ENCODE measurements at regions not wholly inside any gene's neighbourhood (a gene's known extent, or its start where the extent isn't known, plus 50 kb on each side); places are given as distances from the start of the nearest gene placed in this dataset.

DNA sequence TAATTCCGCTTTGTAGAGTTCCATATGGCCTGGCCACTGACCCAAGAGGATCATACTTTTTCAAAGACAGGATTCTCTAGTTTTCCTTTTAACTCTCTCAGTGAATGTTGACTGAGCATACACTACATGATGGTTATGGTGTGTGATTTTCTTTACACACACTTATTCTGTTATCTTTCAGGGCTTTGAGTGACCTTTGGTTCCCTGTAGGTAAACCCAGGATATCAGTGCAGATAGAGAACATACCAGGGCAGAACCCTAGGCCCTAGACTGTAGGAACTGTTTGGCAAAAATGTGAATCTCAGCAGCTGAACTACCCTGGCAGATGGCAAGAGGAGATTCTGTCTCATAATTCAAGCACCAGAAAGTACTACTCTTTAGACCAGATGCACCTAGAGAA, 159.6 kb downstream of the KCNA5 start:
- Histone ChIP-seq H3K9ac (ENCODE audit: low read depth in 1 of 2, low read length in 2 of 2) (no peak overlapping the region), H3K4me1 (ENCODE audit: control insufficient read depth in 1 of 2, insufficient read depth in 2 of 2, low read length in 2 of 2) (peaks cover 0 to 6% of the 10 kb centered on the region in 2 donors), H3K9me3 (ENCODE audit: control insufficient read depth in 1 of 2, low read length in 2 of 2) (no peaks in the 10 kb centered on the region), H3K36me3 (ENCODE audit: control insufficient read depth in 1 of 2, insufficient read depth in 2 of 2, low read length in 2 of 2) (no peaks in the 10 kb centered on the region), H3K4me3 (ENCODE audit: low read depth in 1 of 2, low read length in 2 of 2) (no peak overlapping the region), H3K27ac (ENCODE audit: low read depth, low read length) (no peak overlapping the region), H3K27me3 (ENCODE audit: control insufficient read depth in 1 of 2, insufficient read depth in 2 of 2, low read length in 2 of 2) (peaks cover 0 to 3% of the 10 kb centered on the region in 2 donors)

DNA sequence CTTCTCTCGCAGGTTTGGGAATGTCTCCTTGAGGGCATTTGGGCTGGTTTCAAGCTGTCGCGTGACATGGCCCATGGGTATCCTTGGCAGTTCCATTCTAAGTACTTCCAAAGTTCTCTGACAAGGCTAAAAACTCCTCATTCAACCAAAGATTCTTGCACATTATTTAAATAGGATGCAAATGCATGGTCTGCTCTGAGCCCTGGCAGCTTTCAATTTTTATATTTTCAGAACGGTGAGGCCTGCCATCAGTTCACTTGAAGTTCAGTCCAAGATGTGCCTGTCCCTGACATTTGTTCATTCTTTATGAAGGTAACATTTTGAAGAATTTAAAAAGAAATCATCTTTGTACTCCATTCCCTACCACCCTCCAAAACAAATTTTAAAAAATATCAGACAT, 160.0 kb downstream of the KCNA5 start:
- Histone ChIP-seq H3K36me3 (ENCODE audit: control insufficient read depth in 1 of 2, insufficient read depth in 2 of 2, low read length in 2 of 2) (no peaks in the 10 kb centered on the region), H3K4me1 (ENCODE audit: control insufficient read depth in 1 of 2, insufficient read depth in 2 of 2, low read length in 2 of 2) (peaks cover 0 to 6% of the 10 kb centered on the region in 2 donors), H3K9me3 (ENCODE audit: control insufficient read depth in 1 of 2, low read length in 2 of 2) (no peaks in the 10 kb centered on the region), H3K27ac (ENCODE audit: low read depth, low read length) (no peak overlapping the region), H3K4me3 (ENCODE audit: low read depth in 1 of 2, low read length in 2 of 2) (no peak overlapping the region), H3K27me3 (ENCODE audit: control insufficient read depth in 1 of 2, insufficient read depth in 2 of 2, low read length in 2 of 2) (peaks cover 0 to 3% of the 10 kb centered on the region in 2 donors), H3K9ac (ENCODE audit: low read depth in 1 of 2, low read length in 2 of 2) (no peak overlapping the region)

DNA sequence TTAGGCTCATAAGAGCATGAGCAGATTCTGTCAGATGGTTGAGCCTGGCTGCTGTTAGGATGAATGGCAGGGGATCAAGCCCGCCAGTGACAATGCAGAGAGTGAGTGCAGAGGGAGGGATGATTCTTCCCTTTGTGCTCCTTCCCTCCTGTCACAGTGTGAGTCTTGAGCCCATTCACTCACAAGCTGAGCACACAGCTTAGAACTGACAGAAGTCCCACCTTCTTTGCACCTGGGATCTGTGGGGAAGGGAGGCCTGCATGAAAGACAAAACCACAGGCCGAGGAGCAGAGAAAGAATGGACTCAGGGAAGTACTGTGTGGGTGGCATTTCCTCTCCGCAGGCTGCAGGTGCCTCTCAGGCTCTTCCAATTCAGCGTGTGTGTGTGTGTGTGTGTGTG, 160.6 kb downstream of the KCNA5 start:
- H3K27ac ChIP-seq (ENCODE audit: low read depth, low read length) = no peak overlapping the region
- no peak overlapping the region for H3K9ac ChIP-seq (ENCODE audit: low read depth in 1 of 2, low read length in 2 of 2)
- no peaks in the 10 kb centered on the region for H3K9me3 ChIP-seq (ENCODE audit: control insufficient read depth in 1 of 2, low read length in 2 of 2)
- H3K4me1 ChIP-seq (ENCODE audit: control insufficient read depth in 1 of 2, insufficient read depth in 2 of 2, low read length in 2 of 2) = peaks cover 0 to 6% of the 10 kb centered on the region in 2 donors
- H3K4me3 ChIP-seq (ENCODE audit: low read depth in 1 of 2, low read length in 2 of 2) = no peak overlapping the region
- no peaks in the 10 kb centered on the region for H3K36me3 ChIP-seq (ENCODE audit: control insufficient read depth in 1 of 2, insufficient read depth in 2 of 2, low read length in 2 of 2)
- H3K27me3 ChIP-seq (ENCODE audit: control insufficient read depth in 1 of 2, insufficient read depth in 2 of 2, low read length in 2 of 2) = peaks cover 0 to 3% of the 10 kb centered on the region in 2 donors

DNA sequence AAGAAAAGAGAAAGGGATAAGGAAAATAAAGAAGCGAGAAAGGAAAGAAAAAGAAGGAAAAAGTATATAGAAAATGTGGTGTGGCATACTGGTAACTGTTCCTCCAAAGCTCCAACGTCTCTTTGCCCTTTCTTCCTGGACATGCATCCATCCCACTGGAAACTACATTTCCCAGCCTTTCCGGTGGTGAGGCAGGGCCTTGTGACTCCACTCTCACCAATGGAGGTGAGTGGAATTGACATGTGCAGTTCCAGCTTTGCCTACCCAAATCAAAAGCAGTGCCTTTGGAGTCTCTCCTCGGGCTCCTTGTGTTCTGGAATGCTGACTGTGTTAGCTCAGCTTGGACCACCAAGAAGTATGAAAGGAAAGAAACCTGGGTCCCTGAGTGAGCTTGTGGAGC, 161.2 kb downstream of the KCNA5 start:
- no peak overlapping the region for H3K9ac ChIP-seq (ENCODE audit: low read depth in 1 of 2, low read length in 2 of 2)
- H3K4me3 ChIP-seq (ENCODE audit: low read depth in 1 of 2, low read length in 2 of 2) = no peak overlapping the region
- H3K9me3 ChIP-seq (ENCODE audit: control insufficient read depth in 1 of 2, low read length in 2 of 2) = no peaks in the 10 kb centered on the region
- no peaks in the 10 kb centered on the region for H3K27me3 ChIP-seq (ENCODE audit: control insufficient read depth in 1 of 2, insufficient read depth in 2 of 2, low read length in 2 of 2)
- no peak overlapping the region for H3K27ac ChIP-seq (ENCODE audit: low read depth, low read length)
- H3K4me1 ChIP-seq (ENCODE audit: control insufficient read depth in 1 of 2, insufficient read depth in 2 of 2, low read length in 2 of 2) = peaks cover 0 to 6% of the 10 kb centered on the region in 2 donors
- H3K36me3 ChIP-seq (ENCODE audit: control insufficient read depth in 1 of 2, insufficient read depth in 2 of 2, low read length in 2 of 2) = no peaks in the 10 kb centered on the region

DNA sequence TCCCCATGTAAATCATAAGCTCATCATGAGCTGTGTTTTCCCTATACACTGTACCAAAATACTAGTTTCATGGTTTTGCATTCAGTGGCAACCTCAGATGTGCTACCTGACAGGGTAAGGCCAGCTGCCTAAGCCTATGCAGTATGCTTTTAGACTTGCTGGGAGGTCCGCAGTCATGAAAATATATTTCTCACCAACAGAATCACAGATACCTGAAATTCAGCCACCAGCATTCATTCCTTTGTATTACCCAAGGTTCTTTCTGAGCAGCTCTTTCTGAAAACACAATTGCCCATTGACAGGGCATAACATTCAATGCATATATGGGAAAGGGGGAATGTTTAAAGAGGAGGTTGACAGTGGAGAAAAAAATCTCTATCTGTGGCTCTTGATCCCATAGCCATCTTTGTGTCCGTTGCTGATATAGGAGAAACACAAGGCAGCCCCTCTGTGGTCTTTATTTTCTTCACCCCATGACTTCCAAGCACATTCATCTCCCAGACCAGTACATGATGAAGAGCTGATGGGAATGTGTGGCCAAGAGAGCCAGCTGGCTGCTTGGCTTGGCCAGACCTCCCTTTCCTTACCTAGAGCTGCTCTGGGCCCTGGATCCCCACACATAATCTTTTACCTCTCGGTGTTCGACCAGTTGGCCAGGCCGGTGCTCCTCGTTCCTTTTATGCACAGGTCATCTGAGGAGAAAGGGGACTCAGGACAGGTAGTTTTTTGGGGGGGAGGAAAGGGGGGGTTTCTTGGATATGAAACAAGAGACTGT, 162.9 kb downstream of the KCNA5 start:
- no peak overlapping the region for H3K9ac ChIP-seq (ENCODE audit: low read depth in 1 of 2, low read length in 2 of 2)
- H3K4me3 ChIP-seq (ENCODE audit: low read depth in 1 of 2, low read length in 2 of 2) = no peak overlapping the region
- no peaks in the 10 kb centered on the region for H3K9me3 ChIP-seq (ENCODE audit: control insufficient read depth in 1 of 2, low read length in 2 of 2)
- H3K27me3 ChIP-seq (ENCODE audit: control insufficient read depth in 1 of 2, insufficient read depth in 2 of 2, low read length in 2 of 2) = no peaks in the 10 kb centered on the region
- peaks cover 0 to 6% of the 10 kb centered on the region in 2 donors for H3K4me1 ChIP-seq (ENCODE audit: control insufficient read depth in 1 of 2, insufficient read depth in 2 of 2, low read length in 2 of 2)
- H3K36me3 ChIP-seq (ENCODE audit: control insufficient read depth in 1 of 2, insufficient read depth in 2 of 2, low read length in 2 of 2) = no peaks in the 10 kb centered on the region
- H3K27ac ChIP-seq (ENCODE audit: low read depth, low read length) = no peak overlapping the region

DNA sequence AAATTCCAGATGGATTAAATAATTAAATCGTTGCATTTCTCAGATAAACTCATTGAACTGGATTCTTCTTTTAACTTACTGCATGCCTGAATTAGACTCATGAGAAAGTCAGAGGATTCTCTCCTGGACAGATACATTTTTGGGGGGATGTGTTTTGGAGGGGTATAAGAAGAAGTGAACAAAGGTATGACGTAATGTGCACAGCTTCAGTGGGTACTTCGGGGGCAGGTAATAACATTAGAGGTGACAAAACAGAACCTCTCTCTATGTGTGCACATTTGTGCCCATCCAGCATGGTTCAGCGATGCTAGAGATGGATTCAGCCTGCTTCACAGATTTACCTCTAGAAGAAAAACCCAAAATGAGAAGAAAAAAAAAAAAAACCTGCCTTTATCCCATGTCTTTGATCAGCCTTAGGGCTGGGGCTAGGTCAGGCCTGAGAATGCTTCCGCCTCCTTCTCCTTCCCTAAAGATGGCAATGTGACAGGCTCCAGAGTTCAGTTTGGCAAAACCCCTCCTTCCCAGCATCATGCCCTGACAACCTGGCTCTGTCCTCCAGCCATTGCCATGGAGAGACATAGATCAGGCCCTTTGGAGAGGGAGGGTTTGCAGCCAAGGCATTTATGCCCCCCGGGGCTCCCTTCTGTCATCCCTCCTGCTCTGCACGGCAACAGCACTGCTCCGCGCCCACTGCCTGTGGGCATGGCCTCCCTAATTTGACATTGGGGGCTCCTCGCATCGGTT, 166.7 kb downstream of the KCNA5 start:
- Histone ChIP-seq H3K27ac (ENCODE audit: low read depth, low read length) (no peak overlapping the region), H3K9me3 (ENCODE audit: control insufficient read depth in 1 of 2, low read length in 2 of 2) (no peaks in the 10 kb centered on the region), H3K9ac (ENCODE audit: low read depth in 1 of 2, low read length in 2 of 2) (no peak overlapping the region), H3K4me3 (ENCODE audit: low read depth in 1 of 2, low read length in 2 of 2) (no peak overlapping the region), H3K27me3 (ENCODE audit: control insufficient read depth in 1 of 2, insufficient read depth in 2 of 2, low read length in 2 of 2) (no peaks in the 10 kb centered on the region), H3K36me3 (ENCODE audit: control insufficient read depth in 1 of 2, insufficient read depth in 2 of 2, low read length in 2 of 2) (no peaks in the 10 kb centered on the region), H3K4me1 (ENCODE audit: control insufficient read depth in 1 of 2, insufficient read depth in 2 of 2, low read length in 2 of 2) (no peaks in the 10 kb centered on the region)

DNA sequence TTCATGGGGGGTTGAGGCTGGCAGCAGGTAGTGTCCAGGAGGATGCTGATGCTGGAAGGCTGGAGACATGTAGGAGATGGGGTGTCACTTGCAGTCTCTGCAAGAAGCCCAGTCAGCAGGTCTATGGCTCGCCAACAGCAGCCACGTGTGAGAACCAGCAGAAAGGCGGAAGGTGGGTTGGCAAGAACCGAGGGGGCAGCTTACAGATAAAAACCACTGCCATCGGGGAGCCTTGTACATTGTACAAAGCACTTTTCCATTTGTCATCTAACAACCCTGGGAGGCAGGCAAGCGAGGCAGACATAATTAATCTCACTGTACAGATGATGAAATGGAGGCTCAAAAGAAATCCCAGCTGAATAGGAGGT, 167.2 kb downstream of the KCNA5 start:
- Histone ChIP-seq H3K4me3 (ENCODE audit: low read depth in 1 of 2, low read length in 2 of 2) (no peak overlapping the region), H3K27me3 (ENCODE audit: control insufficient read depth in 1 of 2, insufficient read depth in 2 of 2, low read length in 2 of 2) (no peaks in the 10 kb centered on the region), H3K27ac (ENCODE audit: low read depth, low read length) (no peak overlapping the region), H3K36me3 (ENCODE audit: control insufficient read depth in 1 of 2, insufficient read depth in 2 of 2, low read length in 2 of 2) (no peaks in the 10 kb centered on the region), H3K9me3 (ENCODE audit: control insufficient read depth in 1 of 2, low read length in 2 of 2) (no peaks in the 10 kb centered on the region), H3K4me1 (ENCODE audit: control insufficient read depth in 1 of 2, insufficient read depth in 2 of 2, low read length in 2 of 2) (no peaks in the 10 kb centered on the region), H3K9ac (ENCODE audit: low read depth in 1 of 2, low read length in 2 of 2) (no peak overlapping the region)

DNA sequence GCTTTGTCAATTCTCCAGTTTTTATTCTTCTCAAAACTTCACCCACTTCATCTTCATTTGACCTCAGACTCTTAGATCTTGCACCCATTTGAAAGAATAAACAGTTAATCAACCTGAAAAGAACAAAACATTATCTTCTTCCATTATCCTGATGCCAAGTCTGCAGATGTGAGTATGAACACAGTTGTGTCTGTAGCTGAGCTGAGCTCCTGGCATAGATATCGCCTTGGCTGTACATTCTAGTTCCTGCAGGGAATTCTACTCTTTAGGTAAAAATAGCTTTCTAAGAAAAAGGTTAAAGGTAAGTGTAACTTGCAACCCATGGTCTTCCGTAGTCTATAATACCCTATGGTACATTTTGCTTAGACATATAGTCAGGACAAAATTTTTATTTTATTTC, 169.7 kb downstream of the KCNA5 start:
- Histone ChIP-seq H3K4me3 (ENCODE audit: low read depth in 1 of 2, low read length in 2 of 2) (no peak overlapping the region), H3K9me3 (ENCODE audit: control insufficient read depth in 1 of 2, low read length in 2 of 2) (no peaks in the 10 kb centered on the region), H3K9ac (ENCODE audit: low read depth in 1 of 2, low read length in 2 of 2) (no peak overlapping the region), H3K27me3 (ENCODE audit: control insufficient read depth in 1 of 2, insufficient read depth in 2 of 2, low read length in 2 of 2) (no peaks in the 10 kb centered on the region), H3K4me1 (ENCODE audit: control insufficient read depth in 1 of 2, insufficient read depth in 2 of 2, low read length in 2 of 2) (no peaks in the 10 kb centered on the region), H3K27ac (ENCODE audit: low read depth, low read length) (no peak overlapping the region), H3K36me3 (ENCODE audit: control insufficient read depth in 1 of 2, insufficient read depth in 2 of 2, low read length in 2 of 2) (no peaks in the 10 kb centered on the region)

DNA sequence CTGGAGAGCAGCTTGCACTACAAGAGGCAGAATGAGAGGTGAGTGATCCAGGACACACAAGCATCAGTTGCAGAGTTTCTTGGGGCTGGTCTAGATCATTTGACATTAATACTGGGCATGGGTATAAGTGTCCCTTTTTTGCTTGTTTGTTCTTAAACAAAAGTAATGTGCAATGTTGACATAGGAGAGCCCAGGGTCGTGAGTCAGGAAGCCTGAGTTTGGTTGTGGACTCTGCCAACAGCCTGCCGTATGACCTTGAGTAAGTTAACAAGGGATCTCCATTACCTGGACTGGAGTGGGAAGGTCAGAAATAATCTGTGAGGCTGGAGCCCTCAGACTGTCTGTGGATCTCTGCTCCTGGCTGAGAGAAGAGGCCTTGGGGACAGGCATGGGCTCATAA, 170.3 kb downstream of the KCNA5 start:
- Histone ChIP-seq H3K27me3 (ENCODE audit: control insufficient read depth in 1 of 2, insufficient read depth in 2 of 2, low read length in 2 of 2) (no peaks in the 10 kb centered on the region), H3K9ac (ENCODE audit: low read depth in 1 of 2, low read length in 2 of 2) (no peak overlapping the region), H3K27ac (ENCODE audit: low read depth, low read length) (no peak overlapping the region), H3K4me3 (ENCODE audit: low read depth in 1 of 2, low read length in 2 of 2) (no peak overlapping the region), H3K9me3 (ENCODE audit: control insufficient read depth in 1 of 2, low read length in 2 of 2) (no peaks in the 10 kb centered on the region), H3K4me1 (ENCODE audit: control insufficient read depth in 1 of 2, insufficient read depth in 2 of 2, low read length in 2 of 2) (no peaks in the 10 kb centered on the region), H3K36me3 (ENCODE audit: control insufficient read depth in 1 of 2, insufficient read depth in 2 of 2, low read length in 2 of 2) (no peaks in the 10 kb centered on the region)

DNA sequence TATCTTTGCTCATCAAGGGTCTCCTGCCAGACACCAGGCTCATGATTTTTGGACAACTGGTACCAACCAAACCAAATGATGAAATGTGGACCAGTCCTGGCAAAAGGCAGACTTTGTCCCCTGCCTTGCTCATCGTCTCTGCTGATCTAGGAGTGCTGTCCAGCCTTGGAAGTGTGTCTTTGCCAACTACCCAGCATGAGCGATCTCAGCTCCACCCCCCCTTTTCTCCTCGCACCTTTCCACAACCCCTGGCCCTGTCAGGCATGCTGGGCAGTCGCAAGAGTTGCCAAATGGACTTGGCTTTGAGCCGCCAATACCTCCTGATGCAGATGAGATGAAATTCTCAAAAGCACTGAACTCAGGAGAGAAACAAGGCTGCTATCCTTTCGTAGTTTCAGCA, 174.3 kb downstream of the KCNA5 start:
- H3K4me1 ChIP-seq (ENCODE audit: control insufficient read depth in 1 of 2, insufficient read depth in 2 of 2, low read length in 2 of 2) = no peaks in the 10 kb centered on the region
- H3K27me3 ChIP-seq (ENCODE audit: control insufficient read depth in 1 of 2, insufficient read depth in 2 of 2, low read length in 2 of 2) = no peaks in the 10 kb centered on the region
- no peaks in the 10 kb centered on the region for H3K9me3 ChIP-seq (ENCODE audit: control insufficient read depth in 1 of 2, low read length in 2 of 2)
- no peaks in the 10 kb centered on the region for H3K36me3 ChIP-seq (ENCODE audit: control insufficient read depth in 1 of 2, insufficient read depth in 2 of 2, low read length in 2 of 2)
- no peak overlapping the region for H3K27ac ChIP-seq (ENCODE audit: low read depth, low read length)
- H3K4me3 ChIP-seq (ENCODE audit: low read depth in 1 of 2, low read length in 2 of 2) = no peak overlapping the region
- no peak overlapping the region for H3K9ac ChIP-seq (ENCODE audit: low read depth in 1 of 2, low read length in 2 of 2)

Measured in duodenal mucosa (tissue), 2 donors.